ENCODE measurements at regions not wholly inside any gene's neighbourhood (a gene's known extent, or its start where the extent isn't known, plus 50 kb on each side); places are given as distances from the start of the nearest gene placed in this dataset.

DNA sequence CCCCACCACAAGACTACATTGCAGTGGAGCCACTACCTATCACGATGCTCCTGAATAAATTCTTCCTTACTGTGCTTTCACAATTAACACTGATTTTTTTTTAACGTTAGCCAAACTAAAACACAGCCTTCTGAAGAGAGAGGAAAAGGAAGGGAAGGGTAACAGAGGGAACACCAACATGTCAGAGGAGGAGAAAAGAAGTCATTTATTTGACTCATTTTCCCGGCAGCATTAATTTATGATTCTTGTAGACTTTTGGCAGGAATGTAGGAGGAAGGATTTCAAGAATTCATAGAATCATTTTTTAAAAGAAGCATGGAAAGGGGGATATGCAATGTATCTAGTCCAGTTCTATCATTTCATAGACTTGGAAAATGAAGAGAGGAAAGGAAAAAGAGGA lies 74.3 kb upstream of the IQCM start:
- TF ChIP-seq, protein P1, sequence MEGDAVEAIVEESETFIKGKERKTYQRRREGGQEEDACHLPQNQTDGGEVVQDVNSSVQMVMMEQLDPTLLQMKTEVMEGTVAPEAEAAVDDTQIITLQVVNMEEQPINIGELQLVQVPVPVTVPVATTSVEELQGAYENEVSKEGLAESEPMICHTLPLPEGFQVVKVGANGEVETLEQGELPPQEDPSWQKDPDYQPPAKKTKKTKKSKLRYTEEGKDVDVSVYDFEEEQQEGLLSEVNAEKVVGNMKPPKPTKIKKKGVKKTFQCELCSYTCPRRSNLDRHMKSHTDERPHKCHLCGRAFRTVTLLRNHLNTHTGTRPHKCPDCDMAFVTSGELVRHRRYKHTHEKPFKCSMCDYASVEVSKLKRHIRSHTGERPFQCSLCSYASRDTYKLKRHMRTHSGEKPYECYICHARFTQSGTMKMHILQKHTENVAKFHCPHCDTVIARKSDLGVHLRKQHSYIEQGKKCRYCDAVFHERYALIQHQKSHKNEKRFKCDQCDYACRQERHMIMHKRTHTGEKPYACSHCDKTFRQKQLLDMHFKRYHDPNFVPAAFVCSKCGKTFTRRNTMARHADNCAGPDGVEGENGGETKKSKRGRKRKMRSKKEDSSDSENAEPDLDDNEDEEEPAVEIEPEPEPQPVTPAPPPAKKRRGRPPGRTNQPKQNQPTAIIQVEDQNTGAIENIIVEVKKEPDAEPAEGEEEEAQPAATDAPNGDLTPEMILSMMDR (IDR thresholded peaks at IDR 0.05; ENCODE audit: low read depth, low read length): no peak
- H3K4me3 ChIP-seq (ENCODE audit: low read depth, low read length): no peak overlapping the region

DNA sequence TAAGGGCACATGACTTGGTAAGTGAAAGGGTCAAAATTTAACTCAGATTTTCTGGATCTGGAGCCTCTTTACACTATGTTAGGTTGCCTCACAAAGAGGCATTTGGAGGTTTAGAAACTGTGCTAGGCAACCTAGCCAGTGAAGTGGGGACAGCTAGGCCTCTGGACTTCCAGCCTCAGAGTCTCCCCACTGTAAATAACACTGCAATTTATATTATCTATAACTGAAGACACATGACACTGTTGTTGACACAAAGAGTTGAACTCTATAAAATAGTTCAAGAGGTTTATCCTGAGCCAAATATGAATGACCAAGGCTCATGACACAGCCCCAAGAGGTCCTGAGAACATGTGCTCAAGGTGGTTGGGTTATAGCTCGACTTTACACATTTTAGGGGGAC lies 74.9 kb upstream of the IQCM start:
- TF ChIP-seq, protein P1 (IDR thresholded peaks at IDR 0.05; ENCODE audit: low read depth, low read length): no peak
- H3K4me3 ChIP-seq (ENCODE audit: low read depth, low read length): no peak overlapping the region

DNA sequence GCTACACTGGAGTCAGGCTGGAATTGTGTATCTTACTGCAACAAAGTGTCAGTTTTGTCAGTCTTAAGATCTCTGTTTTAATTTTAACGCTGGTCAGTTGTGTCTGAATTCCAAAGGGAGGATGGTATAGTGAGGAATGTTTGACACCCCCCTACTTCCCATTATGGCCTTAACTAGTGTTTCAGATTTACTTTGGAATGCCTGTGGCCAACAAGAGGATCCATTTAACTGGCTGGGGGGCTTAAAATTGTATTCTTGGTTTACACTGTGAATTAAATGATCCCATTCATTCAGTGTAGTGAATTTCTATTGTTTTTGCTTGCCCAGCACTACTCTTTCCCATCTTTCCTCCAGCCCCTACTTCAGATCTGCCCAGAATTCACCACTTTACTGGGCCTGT lies 75.8 kb upstream of the IQCM start:
- TF ChIP-seq, protein P1 (IDR thresholded peaks at IDR 0.05; ENCODE audit: low read depth, low read length): no peak
- no peak overlapping the region for H3K4me3 ChIP-seq (ENCODE audit: low read depth, low read length)

DNA sequence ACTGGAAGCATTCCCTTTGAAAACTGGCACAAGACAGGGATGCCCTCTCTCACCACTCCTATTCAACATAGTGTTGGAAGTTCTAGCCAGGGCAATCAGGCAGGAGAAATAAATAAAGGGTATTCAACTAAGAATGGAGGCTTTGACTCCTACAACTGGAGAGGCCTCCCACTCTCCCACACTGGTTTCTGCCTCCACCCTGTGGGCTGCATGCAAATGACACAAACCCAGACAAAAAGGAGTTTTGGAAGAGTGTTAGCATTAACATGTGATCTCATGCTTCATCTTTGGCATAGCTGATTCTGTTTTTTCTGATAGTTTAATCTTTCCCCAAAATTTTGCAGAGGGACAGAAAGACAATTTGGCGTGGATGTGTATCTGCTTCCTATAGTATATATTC lies 80.8 kb upstream of the IQCM start:
- H3K4me3 ChIP-seq (ENCODE audit: low read depth, low read length): no peak overlapping the region
- TF ChIP-seq, protein P1 (IDR thresholded peaks at IDR 0.05; ENCODE audit: low read depth, low read length): peak; percentile 58

DNA sequence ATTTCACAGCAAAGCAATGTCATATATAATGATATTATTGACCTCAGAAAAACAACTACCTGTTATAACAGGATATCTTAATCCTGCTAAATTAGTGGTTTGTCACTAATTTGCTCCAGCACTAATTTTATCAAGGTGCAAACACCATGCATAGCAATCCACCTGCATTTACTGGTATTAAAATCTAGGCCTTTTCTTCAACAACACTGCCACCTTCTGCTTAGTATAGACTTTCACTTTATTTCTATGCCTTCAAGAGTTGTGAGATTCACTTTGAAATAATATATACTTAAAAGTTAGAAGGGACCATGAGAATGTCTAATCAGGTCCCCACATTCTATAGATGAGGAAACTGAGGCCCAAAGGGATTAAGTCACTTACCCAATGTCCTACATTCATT lies 82.1 kb upstream of the IQCM start:
- H3K4me3 ChIP-seq (ENCODE audit: low read depth, low read length): no peak overlapping the region
- TF ChIP-seq, protein P1 (IDR thresholded peaks at IDR 0.05; ENCODE audit: low read depth, low read length): no peak

DNA sequence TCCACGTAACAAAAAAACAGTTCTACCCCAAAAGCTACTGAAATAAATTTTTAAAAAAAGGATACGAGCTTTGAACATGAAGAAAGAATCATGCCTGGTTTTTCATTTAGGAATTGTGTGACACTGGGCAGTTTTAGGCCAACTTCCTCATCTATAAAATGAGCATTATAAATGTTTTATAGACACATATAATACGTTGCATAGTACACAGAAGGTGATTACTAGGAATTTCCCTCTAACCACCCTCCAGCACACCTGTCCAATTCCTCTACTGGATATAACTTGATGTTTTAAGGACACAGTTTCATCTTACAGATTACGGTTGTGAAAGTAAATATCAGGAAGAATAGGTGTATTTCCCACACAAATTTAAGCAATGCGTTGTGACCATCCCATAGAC lies 85.5 kb upstream of the IQCM start:
- TF ChIP-seq, protein P1 (IDR thresholded peaks at IDR 0.05; ENCODE audit: low read depth, low read length): no peak
- H3K4me3 ChIP-seq (ENCODE audit: low read depth, low read length): no peak overlapping the region

DNA sequence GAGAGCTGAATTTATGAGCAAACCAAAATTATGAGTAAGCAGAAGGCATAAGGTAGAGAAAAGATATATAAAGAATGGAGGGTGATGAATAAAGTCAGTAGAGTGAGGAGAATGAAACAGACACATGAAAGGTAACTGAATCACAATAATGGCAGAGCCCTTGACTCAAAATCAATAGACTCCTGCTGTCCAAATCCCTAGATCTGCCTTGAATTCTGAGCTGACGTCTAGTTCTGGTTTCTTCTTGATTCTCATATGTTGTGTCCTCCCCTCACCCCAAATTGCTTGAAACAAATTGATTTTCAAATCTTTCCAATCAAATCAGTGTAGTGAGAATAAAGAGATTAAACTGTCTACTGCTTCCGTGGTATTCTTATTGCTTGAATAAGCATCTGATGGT lies 86.6 kb upstream of the IQCM start:
- TF ChIP-seq, protein P1 (IDR thresholded peaks at IDR 0.05; ENCODE audit: low read depth, low read length): no peak
- H3K4me3 ChIP-seq (ENCODE audit: low read depth, low read length): no peak overlapping the region
